Neural cell (in vitro differentiated cells): ENCODE measurements at regions not wholly inside any gene's neighbourhood (a gene's known extent, or its start where the extent isn't known, plus 50 kb on each side); places are given as distances from the start of the nearest gene placed in this dataset.

Experiments
- CTCF ChIP-seq: fragments of 450-650 bp; IDR thresholded peaks from 2 replicates; pipeline ENCODE4 v1.5.1; 2014; ENCODE audit warnings: antibody characterized with exemption, mild to moderate bottlenecking, moderate library complexity; ENCODE audit not compliant: poor library complexity, severe bottlenecking
- POLR2AphosphoS5 ChIP-seq: IDR thresholded peaks from 2 replicates; pipeline ENCODE4 v1.6.1; 2012
- RAD21 ChIP-seq: fragments of 450-650 bp; conservative IDR thresholded peaks from 2 replicates; pipeline ENCODE4 v1.6.1; 2014; ENCODE audit warnings: antibody characterized with exemption, mild to moderate bottlenecking, moderate library complexity

GRCh38 chr5:106028314-106028713 is 1642.4 kb downstream of the EFNA5 start:
- TF ChIP-seq CTCF: no peak
- no peak for TF ChIP-seq RAD21
- no peak for TF ChIP-seq POLR2AphosphoS5
